ENCODE measurements at regions not wholly inside any gene's neighbourhood (a gene's known extent, or its start where the extent isn't known, plus 50 kb on each side); places are given as distances from the start of the nearest gene placed in this dataset.

GRCh38 chr11:109153836-109154235 lies 268.2 kb upstream of the C11orf87 start:
- H2AFZ ChIP-seq (ENCODE audit: low read length, unreplicated experiment) = no peak overlapping the region
- H3K27ac ChIP-seq (ENCODE audit: low read depth, low read length) = no peak overlapping the region
- H3K27me3 ChIP-seq (ENCODE audit: insufficient read depth, low read length) = no peaks in the 10 kb centered on the region
- H3K79me2 ChIP-seq (ENCODE audit: control insufficient read depth, insufficient read depth, low read length, unreplicated experiment) = no peaks in the 10 kb centered on the region
- no peaks in the 10 kb centered on the region for H3K4me1 ChIP-seq (ENCODE audit: control insufficient read depth, insufficient read depth, low read length, unreplicated experiment)
- H3K36me3 ChIP-seq (ENCODE audit: insufficient read depth, low read length) = no peaks in the 10 kb centered on the region
- H3K4me3 ChIP-seq (ENCODE audit: low read depth, low read length) = no peak overlapping the region

DNA sequence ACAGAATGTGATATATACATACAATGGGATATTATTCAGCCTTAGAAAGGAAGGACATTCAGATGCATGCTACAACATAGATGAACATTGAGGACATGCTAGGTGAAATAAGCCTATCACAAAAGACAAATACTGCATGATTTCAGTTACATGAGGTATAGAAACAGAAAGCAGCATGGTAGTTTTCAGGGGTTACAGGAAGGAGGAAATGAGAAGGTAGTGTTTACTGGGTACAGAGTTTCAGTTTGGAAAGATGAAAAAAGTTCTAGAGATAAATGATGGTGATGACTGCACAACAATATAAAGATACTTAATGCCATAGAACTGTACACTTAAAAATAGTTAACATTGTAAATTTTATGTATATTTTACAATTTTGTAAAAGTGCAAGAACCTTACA lies 266.7 kb upstream of the C11orf87 start:
- H3K79me2 ChIP-seq (ENCODE audit: control insufficient read depth, insufficient read depth, low read length, unreplicated experiment) = no peaks in the 10 kb centered on the region
- H3K36me3 ChIP-seq (ENCODE audit: insufficient read depth, low read length) = no peaks in the 10 kb centered on the region
- H3K27me3 ChIP-seq (ENCODE audit: insufficient read depth, low read length) = no peaks in the 10 kb centered on the region
- H2AFZ ChIP-seq (ENCODE audit: low read length, unreplicated experiment) = no peak overlapping the region
- H3K4me3 ChIP-seq (ENCODE audit: low read depth, low read length) = no peak overlapping the region
- H3K27ac ChIP-seq (ENCODE audit: low read depth, low read length) = no peak overlapping the region
- no peaks in the 10 kb centered on the region for H3K4me1 ChIP-seq (ENCODE audit: control insufficient read depth, insufficient read depth, low read length, unreplicated experiment)

DNA sequence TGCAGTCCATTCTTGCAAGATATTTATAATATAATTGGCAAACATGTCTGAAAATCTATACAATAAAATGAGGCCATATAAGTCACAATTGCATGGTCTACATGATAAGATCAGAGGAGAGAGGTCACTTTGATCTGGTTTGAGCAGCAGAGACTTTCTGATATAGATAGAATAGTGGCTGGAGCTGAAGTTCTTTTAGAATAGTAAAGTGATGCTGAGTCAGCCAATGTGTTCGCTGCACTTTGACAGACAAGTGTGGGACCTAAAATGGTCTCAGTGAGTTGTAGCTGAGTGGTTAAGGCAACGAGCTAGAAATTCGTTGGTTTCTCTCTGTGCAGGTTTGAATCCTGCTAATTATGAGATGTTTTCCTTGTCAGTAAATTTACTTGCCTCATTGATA lies 257.0 kb upstream of the C11orf87 start:
- no peaks in the 10 kb centered on the region for H3K4me1 ChIP-seq (ENCODE audit: control insufficient read depth, insufficient read depth, low read length, unreplicated experiment)
- H3K27ac ChIP-seq (ENCODE audit: low read depth, low read length) = no peak overlapping the region
- no peaks in the 10 kb centered on the region for H3K36me3 ChIP-seq (ENCODE audit: insufficient read depth, low read length)
- no peaks in the 10 kb centered on the region for H3K27me3 ChIP-seq (ENCODE audit: insufficient read depth, low read length)
- no peak overlapping the region for H3K4me3 ChIP-seq (ENCODE audit: low read depth, low read length)
- H3K79me2 ChIP-seq (ENCODE audit: control insufficient read depth, insufficient read depth, low read length, unreplicated experiment) = no peaks in the 10 kb centered on the region
- H2AFZ ChIP-seq (ENCODE audit: low read length, unreplicated experiment) = no peak overlapping the region

GRCh38 chr11:109166441-109166840 lies 255.5 kb upstream of the C11orf87 start:
- Histone ChIP-seq H3K79me2 (ENCODE audit: control insufficient read depth, insufficient read depth, low read length, unreplicated experiment) (no peaks in the 10 kb centered on the region), H3K4me1 (ENCODE audit: control insufficient read depth, insufficient read depth, low read length, unreplicated experiment) (no peaks in the 10 kb centered on the region), H3K4me3 (ENCODE audit: low read depth, low read length) (no peak overlapping the region), H3K27me3 (ENCODE audit: insufficient read depth, low read length) (no peaks in the 10 kb centered on the region), H3K36me3 (ENCODE audit: insufficient read depth, low read length) (no peaks in the 10 kb centered on the region), H2AFZ (ENCODE audit: low read length, unreplicated experiment) (no peak overlapping the region), H3K27ac (ENCODE audit: low read depth, low read length) (no peak overlapping the region)

- Histone ChIP-seq H3K27me3 (ENCODE audit: insufficient read depth, low read length) (no peaks in the 10 kb centered on the region), H2AFZ (ENCODE audit: low read length, unreplicated experiment) (no peak overlapping the region), H3K4me1 (ENCODE audit: control insufficient read depth, insufficient read depth, low read length, unreplicated experiment) (no peaks in the 10 kb centered on the region), H3K36me3 (ENCODE audit: insufficient read depth, low read length) (no peaks in the 10 kb centered on the region), H3K79me2 (ENCODE audit: control insufficient read depth, insufficient read depth, low read length, unreplicated experiment) (no peaks in the 10 kb centered on the region), H3K4me3 (ENCODE audit: low read depth, low read length) (no peak overlapping the region), H3K27ac (ENCODE audit: low read depth, low read length) (no peak overlapping the region)
Observed at GRCh38 chr11:109173504-109173903, 248.5 kb upstream of the C11orf87 start.

DNA sequence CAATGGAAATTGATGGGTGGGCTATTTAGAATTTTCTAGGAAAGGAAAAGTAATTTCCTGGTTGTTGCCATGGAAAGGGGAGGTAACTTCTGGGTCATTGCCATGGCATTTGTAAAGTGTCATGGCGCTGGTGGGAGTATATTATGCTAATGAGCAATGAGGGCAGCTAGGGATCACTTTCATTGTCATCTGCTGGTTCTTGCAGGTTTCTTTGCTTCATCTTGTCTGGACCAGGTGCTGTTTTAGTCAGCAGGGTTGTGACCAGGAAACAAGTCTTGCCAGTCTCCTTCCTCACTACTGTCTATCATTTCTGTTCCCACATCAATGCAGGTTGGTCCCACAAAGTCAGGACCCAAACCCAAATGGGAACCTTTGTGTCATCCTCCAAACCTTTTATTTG lies 237.6 kb upstream of the C11orf87 start:
- Histone ChIP-seq H3K4me3 (ENCODE audit: low read depth, low read length) (no peak overlapping the region), H2AFZ (ENCODE audit: low read length, unreplicated experiment) (no peak overlapping the region), H3K27ac (ENCODE audit: low read depth, low read length) (no peak overlapping the region), H3K36me3 (ENCODE audit: insufficient read depth, low read length) (no peaks in the 10 kb centered on the region), H3K79me2 (ENCODE audit: control insufficient read depth, insufficient read depth, low read length, unreplicated experiment) (no peaks in the 10 kb centered on the region), H3K27me3 (ENCODE audit: insufficient read depth, low read length) (no peaks in the 10 kb centered on the region), H3K4me1 (ENCODE audit: control insufficient read depth, insufficient read depth, low read length, unreplicated experiment) (no peaks in the 10 kb centered on the region)

DNA sequence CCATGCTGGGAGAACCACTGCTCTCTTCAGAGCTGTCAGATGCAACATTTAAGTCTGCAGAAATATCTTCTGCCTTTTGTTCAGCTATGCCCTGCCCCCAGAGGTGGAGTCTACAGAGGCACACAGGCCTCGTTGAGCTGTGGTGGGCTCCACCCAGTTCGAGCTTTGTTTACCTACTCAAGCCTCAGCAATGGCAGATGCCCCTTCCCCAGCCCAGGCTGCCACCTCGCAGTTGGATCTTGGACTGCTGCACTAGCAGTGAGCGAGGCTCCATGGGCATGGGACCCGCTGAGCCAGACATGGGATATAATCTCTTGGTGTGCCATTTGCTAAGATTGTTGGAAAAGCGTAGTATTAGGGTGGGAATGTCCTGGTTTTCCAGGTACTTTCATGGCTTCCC lies 229.1 kb upstream of the C11orf87 start:
- Histone ChIP-seq H3K79me2 (ENCODE audit: control insufficient read depth, insufficient read depth, low read length, unreplicated experiment) (no peaks in the 10 kb centered on the region), H2AFZ (ENCODE audit: low read length, unreplicated experiment) (no peak overlapping the region), H3K27me3 (ENCODE audit: insufficient read depth, low read length) (no peaks in the 10 kb centered on the region), H3K36me3 (ENCODE audit: insufficient read depth, low read length) (no peaks in the 10 kb centered on the region), H3K4me3 (ENCODE audit: low read depth, low read length) (no peak overlapping the region), H3K4me1 (ENCODE audit: control insufficient read depth, insufficient read depth, low read length, unreplicated experiment) (peaks cover 2% of the 10 kb centered on the region), H3K27ac (ENCODE audit: low read depth, low read length) (no peak overlapping the region)

DNA sequence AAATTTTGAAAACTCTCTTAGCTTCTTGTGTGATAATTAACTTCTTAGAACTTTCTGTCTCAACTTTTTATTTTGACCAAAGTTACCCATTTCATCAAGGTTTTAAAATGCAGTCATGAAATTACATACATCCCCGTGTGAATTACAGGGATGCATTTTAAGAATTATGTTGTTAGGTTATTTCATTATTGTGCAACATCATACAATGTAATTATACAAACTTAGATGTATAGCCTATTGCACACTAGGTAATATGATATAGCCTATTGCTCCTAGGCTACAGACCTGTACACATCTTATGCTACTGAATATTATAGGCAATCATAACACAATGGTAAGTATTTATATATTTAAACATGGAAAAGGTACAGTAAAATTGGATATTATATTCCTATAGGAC lies 228.1 kb upstream of the C11orf87 start:
- peaks cover 4% of the 10 kb centered on the region for H3K4me1 ChIP-seq (ENCODE audit: control insufficient read depth, insufficient read depth, low read length, unreplicated experiment)
- no peaks in the 10 kb centered on the region for H3K36me3 ChIP-seq (ENCODE audit: insufficient read depth, low read length)
- H3K4me3 ChIP-seq (ENCODE audit: low read depth, low read length) = no peak overlapping the region
- H3K27me3 ChIP-seq (ENCODE audit: insufficient read depth, low read length) = no peaks in the 10 kb centered on the region
- no peaks in the 10 kb centered on the region for H3K79me2 ChIP-seq (ENCODE audit: control insufficient read depth, insufficient read depth, low read length, unreplicated experiment)
- no peak overlapping the region for H2AFZ ChIP-seq (ENCODE audit: low read length, unreplicated experiment)
- H3K27ac ChIP-seq (ENCODE audit: low read depth, low read length) = no peak overlapping the region

DNA sequence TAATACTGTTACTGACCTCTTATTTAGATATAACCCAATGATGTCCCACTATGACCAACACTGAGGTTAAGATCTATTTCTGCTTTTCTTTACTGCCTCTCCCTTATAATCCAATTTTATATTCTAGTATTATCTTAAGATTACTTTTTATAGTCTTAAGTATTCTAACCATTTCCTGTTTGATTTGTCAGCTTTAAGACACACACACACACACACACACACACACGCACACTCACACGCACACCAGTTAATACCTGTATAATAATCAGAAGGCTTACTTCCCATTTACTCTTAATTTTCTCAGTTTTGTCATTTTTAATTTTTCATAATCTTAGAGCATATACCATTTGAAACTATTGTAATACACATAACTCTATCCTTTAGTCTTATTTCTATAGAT lies 226.0 kb upstream of the C11orf87 start:
- Histone ChIP-seq H2AFZ (ENCODE audit: low read length, unreplicated experiment) (no peak overlapping the region), H3K4me1 (ENCODE audit: control insufficient read depth, insufficient read depth, low read length, unreplicated experiment) (peaks cover 4% of the 10 kb centered on the region), H3K4me3 (ENCODE audit: low read depth, low read length) (no peak overlapping the region), H3K27me3 (ENCODE audit: insufficient read depth, low read length) (no peaks in the 10 kb centered on the region), H3K79me2 (ENCODE audit: control insufficient read depth, insufficient read depth, low read length, unreplicated experiment) (no peaks in the 10 kb centered on the region), H3K27ac (ENCODE audit: low read depth, low read length) (no peak overlapping the region), H3K36me3 (ENCODE audit: insufficient read depth, low read length) (no peaks in the 10 kb centered on the region)

DNA sequence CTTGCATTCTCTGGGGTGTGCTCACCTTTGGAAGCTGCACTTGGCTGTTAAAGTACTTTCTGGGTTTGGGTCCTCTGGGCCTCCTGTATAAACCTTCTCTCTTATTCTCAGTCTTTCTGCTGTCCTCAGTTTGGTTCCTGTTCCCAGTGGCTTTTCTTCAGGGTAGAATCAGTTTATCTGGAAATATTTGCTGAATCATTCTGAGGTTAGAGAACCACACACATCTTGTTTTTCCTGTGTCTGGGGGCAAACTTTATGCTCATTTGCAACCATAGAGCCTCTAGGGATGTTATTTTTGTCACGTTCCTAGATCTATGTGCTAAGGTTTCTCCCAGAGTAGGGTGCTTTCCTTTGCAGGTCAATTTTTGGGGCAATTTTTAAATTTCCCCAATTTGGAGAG lies 224.3 kb upstream of the C11orf87 start:
- H3K4me3 ChIP-seq (ENCODE audit: low read depth, low read length) = no peak overlapping the region
- peak overlapping the region; percentile 4 for H2AFZ ChIP-seq (ENCODE audit: low read length, unreplicated experiment)
- H3K36me3 ChIP-seq (ENCODE audit: insufficient read depth, low read length) = no peaks in the 10 kb centered on the region
- no peaks in the 10 kb centered on the region for H3K27me3 ChIP-seq (ENCODE audit: insufficient read depth, low read length)
- H3K79me2 ChIP-seq (ENCODE audit: control insufficient read depth, insufficient read depth, low read length, unreplicated experiment) = no peaks in the 10 kb centered on the region
- H3K4me1 ChIP-seq (ENCODE audit: control insufficient read depth, insufficient read depth, low read length, unreplicated experiment) = peaks cover 4% of the 10 kb centered on the region
- no peak overlapping the region; the same call in 1 of the 2 replicates for H3K27ac ChIP-seq (ENCODE audit: low read depth, low read length)

GRCh38 chr11:109203176-109203575 lies 218.8 kb upstream of the C11orf87 start:
- no peak overlapping the region for H3K27ac ChIP-seq (ENCODE audit: low read depth, low read length)
- H3K4me1 ChIP-seq (ENCODE audit: control insufficient read depth, insufficient read depth, low read length, unreplicated experiment) = no peaks in the 10 kb centered on the region
- no peaks in the 10 kb centered on the region for H3K79me2 ChIP-seq (ENCODE audit: control insufficient read depth, insufficient read depth, low read length, unreplicated experiment)
- H3K36me3 ChIP-seq (ENCODE audit: insufficient read depth, low read length) = no peaks in the 10 kb centered on the region
- no peak overlapping the region for H3K4me3 ChIP-seq (ENCODE audit: low read depth, low read length)
- H3K27me3 ChIP-seq (ENCODE audit: insufficient read depth, low read length) = no peaks in the 10 kb centered on the region
- no peak overlapping the region for H2AFZ ChIP-seq (ENCODE audit: low read length, unreplicated experiment)

DNA sequence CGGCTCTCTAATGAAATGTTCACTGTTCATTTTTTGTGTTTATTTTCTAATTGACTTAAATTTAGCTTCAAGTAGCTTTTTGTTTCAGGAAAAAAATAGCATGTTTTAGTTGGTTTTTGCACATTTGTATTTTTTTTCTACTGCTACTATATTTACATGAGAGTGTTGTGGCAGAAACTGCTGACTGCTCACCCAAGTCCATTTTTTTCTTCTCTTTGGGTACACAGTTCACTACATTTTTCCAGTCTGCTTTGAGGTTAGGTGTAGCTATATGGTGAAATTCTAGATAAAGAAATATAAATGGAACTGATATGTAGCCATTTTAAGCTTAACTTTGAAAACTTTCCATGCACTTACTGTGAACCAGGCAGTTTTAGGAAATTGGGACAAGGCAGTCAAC lies 216.7 kb upstream of the C11orf87 start:
- Histone ChIP-seq H3K79me2 (ENCODE audit: control insufficient read depth, insufficient read depth, low read length, unreplicated experiment) (no peaks in the 10 kb centered on the region), H3K4me1 (ENCODE audit: control insufficient read depth, insufficient read depth, low read length, unreplicated experiment) (no peaks in the 10 kb centered on the region), H3K27ac (ENCODE audit: low read depth, low read length) (no peak overlapping the region), H3K4me3 (ENCODE audit: low read depth, low read length) (no peak overlapping the region), H3K36me3 (ENCODE audit: insufficient read depth, low read length) (no peaks in the 10 kb centered on the region), H2AFZ (ENCODE audit: low read length, unreplicated experiment) (no peak overlapping the region), H3K27me3 (ENCODE audit: insufficient read depth, low read length) (no peaks in the 10 kb centered on the region)
